Hepatic stellate cell (primary cell): ENCODE measurements at regions not wholly inside any gene's neighbourhood (a gene's known extent, or its start where the extent isn't known, plus 50 kb on each side); places are given as distances from the start of the nearest gene placed in this dataset.
A peak's percentile ranks its signal among the peaks of the same experiment; 100 is the strongest.

ENCODE experiments used
- DNase-seq: peaks from one replicate; pipeline ENCODE4 v3.0.0; 2011; ENCODE audit warnings: low spot score

DNA sequence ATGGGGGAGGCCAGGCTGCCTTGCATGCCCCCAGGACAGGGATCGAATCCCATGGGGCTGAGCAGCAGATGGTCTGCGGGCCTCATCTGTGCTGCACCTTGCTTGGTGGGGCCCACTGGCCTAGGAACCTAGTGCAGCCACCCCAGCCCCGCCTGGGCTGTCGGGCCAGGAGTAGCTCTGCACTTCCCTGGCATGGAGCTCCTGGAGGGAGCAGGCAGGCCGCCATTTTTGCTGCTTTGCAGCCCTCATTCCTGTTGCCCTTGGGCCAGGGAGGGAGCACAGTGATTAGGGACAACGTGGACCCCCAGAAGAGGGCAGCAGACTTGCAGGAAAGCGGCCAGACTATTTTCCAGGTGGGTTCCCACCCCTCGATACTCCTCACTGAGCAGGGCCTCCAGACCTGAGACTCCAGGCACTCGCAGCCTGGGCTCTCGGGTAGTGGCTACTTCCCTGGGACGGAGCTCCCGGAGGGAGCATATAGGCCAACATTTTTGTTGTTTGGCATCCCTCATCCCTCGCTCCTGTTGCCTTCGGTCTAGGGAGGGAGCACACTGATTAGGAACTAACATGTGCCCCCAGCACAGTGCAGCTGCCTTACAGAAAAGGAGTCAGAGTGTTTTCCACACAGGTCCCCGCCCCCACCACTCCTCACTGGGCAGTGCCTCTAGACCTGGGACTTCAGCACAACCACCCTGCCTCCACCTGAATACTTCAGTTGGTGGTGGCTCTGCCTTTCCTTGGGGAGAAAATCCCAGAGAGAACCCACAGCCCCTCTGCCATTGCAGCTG is 99.5 kb downstream of the MAIP1 start:
- DNase-seq = no peak

DNA sequence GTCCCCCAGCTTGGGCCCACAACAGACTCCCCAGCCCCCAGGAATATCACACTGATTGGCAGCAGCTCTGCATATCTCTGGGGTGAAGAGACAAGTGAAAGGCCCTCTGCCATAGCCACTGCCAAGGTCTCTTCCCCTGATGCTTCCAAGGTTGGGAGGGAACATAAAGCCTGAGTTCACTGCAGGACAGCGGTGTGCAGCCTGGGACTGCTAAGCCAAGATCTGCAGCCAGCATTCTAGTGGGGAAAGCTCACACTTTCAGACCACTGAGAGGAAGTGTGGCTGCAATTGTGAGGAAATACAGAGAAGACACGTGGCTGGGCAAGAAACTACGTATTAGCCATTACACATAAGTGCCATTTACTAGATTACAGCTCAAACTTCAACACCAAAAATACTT is 100.7 kb downstream of the MAIP1 start:
- DNase-seq = no peak

DNA sequence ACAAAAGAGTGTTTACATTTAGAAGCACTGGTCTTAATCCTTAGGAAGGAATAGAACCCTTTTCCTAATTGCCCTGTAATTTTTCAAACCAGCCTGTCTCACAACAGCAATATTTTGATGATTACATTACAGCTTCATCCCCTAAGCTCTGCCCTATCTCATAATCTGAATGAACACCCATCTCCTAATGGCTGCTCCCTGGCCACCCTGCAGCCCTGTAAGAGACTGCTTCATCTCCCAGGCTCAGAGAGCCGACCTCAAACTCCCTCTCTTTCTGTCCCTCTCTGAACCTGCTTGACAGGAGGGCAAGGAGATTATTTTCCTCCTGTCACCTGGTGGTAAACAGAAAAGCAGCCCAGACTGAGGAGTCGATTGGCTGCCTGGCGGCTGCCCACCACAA is 107.8 kb downstream of the MAIP1 start:
- no peak for DNase-seq

DNA sequence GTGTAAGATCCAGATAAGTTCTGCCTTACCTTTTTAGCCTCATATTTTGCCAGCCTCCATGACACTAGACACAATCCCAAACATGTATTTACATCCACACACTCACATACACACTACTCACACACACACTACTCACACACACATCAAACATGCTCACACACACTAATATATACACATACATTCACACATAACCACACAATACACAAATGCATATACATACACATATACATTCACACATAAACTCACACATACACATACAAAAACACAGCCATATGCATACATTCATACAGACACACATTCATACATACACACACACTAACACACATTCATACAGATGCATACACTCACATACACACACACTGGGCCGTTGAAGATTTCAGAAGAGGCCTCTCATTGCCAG is 109.5 kb downstream of the MAIP1 start:
- DNase-seq = no peak

GRCh38 chr2:200065477-200065876 is 110.1 kb downstream of the MAIP1 start:
- DNase-seq = no peak

DNA sequence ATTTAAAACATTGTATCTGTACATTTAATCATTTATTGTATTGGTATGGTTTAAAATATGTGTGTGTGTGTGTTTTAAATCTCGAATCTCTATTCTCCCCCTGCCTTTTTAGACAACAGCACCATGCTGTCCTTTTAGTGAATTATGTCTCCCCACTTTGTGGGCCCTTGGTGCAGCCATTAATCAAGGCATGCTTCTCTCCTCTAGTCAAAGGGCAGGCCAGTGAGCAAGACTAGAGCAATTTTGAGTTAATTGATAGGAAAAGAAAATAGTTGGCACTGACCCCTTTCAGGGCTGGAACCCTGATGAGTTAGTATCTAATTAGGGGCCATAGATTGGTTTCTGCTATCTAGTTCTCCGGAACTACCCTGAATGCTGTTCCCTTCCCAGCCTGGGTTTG is 111.0 kb downstream of the MAIP1 start:
- DNase-seq = no peak

DNA sequence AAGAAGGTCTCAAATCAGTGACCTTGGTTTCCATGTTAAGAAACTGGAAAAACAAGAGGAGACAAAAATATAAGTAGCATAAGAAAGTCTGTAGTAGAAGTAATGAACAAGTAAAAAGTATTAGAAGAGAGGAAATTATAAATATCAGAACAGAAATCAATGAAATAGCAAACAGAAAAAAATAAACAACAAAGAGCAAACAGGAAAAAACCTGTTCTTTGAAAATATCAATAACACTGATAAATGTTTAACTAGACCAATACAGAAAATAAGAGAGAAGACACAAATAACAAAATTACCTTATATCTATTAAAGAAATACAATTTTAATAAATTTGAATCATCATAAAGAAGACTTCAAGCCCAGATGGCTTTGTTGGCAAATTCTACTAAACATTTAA is 113.3 kb downstream of the MAIP1 start:
- no peak for DNase-seq

GRCh38 chr2:200077210-200077650 is 121.8 kb downstream of the MAIP1 start:
- peak; percentile 11 for DNase-seq

GRCh38 chr2:200077838-200078237 is 122.5 kb downstream of the MAIP1 start:
- no peak for DNase-seq

DNA sequence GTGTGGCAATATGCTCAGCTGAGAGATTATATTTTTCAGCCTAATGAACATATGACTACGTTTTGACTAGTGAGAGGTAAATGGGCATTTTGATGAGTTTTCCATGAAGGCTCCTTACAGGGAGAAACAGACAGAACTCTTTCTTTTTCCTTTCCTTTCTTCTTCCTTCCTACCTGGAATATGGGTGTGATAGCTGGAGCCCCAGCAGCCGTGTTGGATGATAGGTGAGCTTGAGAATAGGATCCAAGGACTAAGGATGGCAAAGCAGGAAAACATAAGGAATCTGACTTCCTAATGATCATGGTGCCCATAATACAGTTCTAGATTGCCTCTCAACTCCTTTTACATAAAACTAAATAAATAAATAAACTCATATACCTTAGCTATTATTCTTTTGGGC is 124.0 kb downstream of the MAIP1 start:
- DNase-seq = no peak

GRCh38 chr2:200081236-200081635 is 125.9 kb downstream of the MAIP1 start:
- DNase-seq = no peak

DNA sequence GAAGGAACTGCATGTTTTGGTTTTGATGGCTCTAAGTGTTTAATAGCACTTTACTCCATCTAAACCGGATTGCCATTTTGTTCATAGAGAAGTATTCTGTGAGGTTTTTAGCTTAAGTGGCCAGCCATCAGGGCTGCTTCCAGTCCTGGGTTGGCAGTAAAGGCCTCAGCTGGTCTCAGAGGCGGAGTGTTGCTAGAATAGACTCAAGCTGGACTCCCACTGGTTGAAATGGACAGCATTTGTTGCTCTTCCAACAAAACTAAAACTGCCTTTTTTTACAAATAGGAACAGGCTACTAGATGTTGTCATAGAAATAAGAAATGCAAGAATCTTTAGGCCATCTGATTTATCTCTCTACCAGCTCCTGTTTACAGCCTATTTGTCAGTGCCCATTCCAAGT is 126.4 kb downstream of the MAIP1 start:
- DNase-seq = no peak

DNA sequence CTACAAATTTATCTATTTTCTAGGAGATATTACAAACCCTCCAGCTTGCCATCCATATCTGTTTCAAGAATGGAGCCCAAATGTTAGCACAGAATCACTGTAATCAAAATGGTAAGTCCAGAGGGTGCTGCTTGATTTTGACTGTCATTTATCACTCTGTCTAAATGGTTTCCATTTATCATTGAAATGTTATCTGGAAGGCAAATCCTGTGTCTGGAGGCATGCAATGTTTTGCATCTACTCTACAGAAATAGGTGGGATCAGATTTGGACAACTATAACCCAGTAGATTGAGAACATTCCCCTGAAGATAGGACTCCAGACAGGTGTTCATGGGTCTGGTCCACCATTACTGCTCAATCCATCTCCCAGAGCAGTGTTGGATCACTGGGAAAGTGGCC is 128.7 kb downstream of the MAIP1 start:
- no peak for DNase-seq

DNA sequence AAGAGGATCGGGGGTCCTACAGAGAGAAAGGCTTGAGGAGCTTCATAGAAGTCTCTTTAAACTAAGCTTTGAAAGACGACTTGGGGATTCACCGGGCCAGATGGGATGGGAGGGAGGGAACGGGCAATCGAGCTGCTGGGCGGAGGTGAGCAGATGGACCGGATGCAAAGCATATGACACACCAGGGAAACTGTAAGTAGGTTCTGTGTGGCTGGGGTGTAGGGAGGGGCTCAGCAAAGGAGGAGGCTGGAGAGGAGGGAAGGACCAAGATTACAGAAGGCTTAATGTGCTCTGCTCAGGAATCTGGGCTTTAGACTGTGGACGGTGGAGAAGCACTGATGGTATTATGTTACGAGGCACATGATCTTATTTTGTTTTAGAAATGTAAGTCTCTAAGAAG is 131.5 kb downstream of the MAIP1 start:
- no peak for DNase-seq

GRCh38 chr2:200087451-200087850 is 132.1 kb downstream of the MAIP1 start:
- DNase-seq = no peak

GRCh38 chr2:200089040-200089755 is 133.8 kb downstream of the MAIP1 start:
- no peak for DNase-seq

DNA sequence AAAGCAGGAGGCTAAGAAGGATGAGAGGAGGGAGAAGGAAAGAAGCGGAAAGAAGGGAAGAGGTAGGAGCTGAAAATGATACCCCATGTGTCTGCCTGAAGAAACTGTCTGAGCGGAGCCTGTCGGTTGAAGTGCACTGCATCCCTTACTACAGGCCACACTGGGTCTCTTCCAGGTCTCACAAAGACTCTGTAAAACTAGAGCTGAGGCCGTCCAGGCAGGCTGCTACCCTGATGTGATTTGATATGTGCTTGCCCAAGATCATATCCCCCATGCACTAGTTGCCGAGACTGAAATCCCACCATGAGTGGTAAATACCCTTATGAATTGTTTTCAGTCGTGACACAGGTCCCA is 134.4 kb downstream of the MAIP1 start:
- no peak for DNase-seq

DNA sequence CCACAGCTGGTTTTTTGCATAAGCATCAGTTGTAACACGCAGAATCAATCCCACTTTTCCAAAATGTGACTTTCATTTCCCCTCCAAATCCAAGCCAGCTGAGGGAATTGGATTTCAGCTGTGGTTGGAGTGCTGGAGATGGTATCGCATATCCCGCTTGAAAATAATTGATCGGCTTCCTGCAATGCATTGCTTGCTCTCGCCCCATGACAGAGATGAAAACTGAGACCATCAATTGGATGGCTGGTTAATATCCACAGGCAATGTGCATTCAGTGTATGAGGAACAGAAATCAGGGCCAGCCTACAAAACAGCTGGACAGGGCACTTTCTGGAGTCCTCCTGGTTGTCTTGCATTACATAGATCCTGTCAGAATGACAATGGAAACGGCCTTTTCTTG is 135.3 kb downstream of the MAIP1 start:
- DNase-seq = no peak

- DNase-seq = no peak
These were observed 135.7 kb downstream of the MAIP1 start for GRCh38 chr2:200091126-200091525.

DNA sequence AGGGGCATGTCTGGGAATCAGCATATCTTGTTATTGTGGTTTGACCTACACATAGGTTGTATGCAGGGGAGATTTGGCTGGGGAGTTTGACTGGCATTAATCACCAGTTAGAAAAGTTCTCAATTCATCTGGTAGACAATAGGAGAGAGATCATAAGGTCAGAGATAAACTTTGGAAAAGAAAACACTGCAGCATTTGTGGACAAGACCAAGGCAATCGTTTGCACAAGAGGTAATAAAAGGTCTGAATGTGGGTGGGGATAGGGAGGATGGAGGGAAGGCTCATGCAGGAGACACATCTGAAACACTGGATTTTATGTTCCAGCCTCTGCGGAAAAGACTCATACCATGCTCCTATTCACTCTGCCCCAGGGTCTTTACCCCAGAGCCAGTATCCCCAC is 136.9 kb downstream of the MAIP1 start:
- DNase-seq = no peak

- DNase-seq = no peak
These were observed 140.1 kb downstream of the MAIP1 start for GRCh38 chr2:200095436-200095835.

DNA sequence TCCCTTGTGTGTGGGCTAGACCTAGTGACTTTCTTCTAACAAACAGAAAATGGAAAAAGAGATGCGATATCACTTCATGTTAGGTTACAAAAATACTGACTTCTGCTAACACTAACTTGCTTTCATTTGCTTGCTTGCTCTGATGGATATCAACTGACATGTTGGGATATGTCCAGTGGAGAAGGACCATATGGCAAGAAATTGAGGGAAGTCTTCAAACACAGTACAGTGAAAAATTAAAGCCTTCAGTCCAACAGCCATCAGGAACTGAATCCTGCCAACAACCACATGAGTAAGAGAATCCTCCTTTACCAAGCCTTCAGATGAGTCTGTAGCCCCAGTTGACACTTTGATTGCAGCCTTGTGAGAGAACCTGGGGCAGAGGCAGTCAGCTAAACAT is 143.9 kb downstream of the MAIP1 start:
- no peak for DNase-seq

GRCh38 chr2:200100027-200100426 is 144.6 kb downstream of the MAIP1 start:
- DNase-seq = no peak

DNA sequence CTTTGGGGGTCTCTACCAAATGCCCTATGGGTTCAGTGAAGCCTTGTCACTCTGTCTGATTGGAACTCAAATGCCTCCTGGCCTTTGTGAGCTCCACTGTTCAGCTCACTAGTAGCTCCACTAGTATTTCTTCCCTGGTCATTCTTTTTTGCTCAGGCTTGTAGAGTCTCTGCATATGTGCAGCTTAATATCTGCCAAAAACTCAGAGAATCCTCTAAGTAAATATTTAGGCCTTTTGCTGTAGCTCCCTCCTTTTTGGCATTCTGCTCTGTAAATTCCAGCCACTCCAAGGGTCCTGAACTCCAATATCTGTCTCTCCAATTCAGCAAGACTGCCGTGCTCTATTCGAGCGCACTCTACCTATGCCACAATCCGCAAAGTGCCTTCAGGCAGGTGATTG is 146.5 kb downstream of the MAIP1 start:
- DNase-seq = no peak
